Nephron progenitor cell (in vitro differentiated cells): ENCODE measurements at regions not wholly inside any gene's neighbourhood (a gene's known extent, or its start where the extent isn't known, plus 50 kb on each side); places are given as distances from the start of the nearest gene placed in this dataset.
"Not testable (repeated sequence)": the region's sequence is repeated elsewhere in the genome, so short reads cannot be mapped to it uniquely, and the experiment has no call there.

Source experiments
- DNase-seq: peaks from one replicate; pipeline ENCODE4 v3.0.0; 2021
- H3K27ac Mint-ChIP-seq: 2 replicates; pipeline ENCODE4 v1.8.0; 2021; ENCODE audit warnings: mild to moderate bottlenecking, moderate library complexity, mixed read lengths
- H3K27me3 Mint-ChIP-seq: 2 replicates; pipeline ENCODE4 v1.8.0; 2021; ENCODE audit warnings: mild to moderate bottlenecking, low read depth, mixed read lengths; ENCODE audit not compliant: poor library complexity
- H3K36me3 Mint-ChIP-seq: 2 replicates; pipeline ENCODE4 v1.8.0; 2021; ENCODE audit warnings: low read depth, mixed read lengths
- H3K4me1 Mint-ChIP-seq: 2 replicates; pipeline ENCODE4 v1.8.0; 2021; ENCODE audit warnings: mixed read lengths
- H3K4me3 Mint-ChIP-seq: 2 replicates; pipeline ENCODE4 v1.8.0; 2021; ENCODE audit warnings: mild to moderate bottlenecking, moderate library complexity, mixed read lengths
- H3K9me3 Mint-ChIP-seq: 2 replicates; pipeline ENCODE4 v1.8.0; 2021; ENCODE audit warnings: mild to moderate bottlenecking, moderate library complexity, mixed read lengths
- CTCF ChIP-seq: fragments of 200-600 bp; sonication (generic); IDR thresholded peaks from 2 replicates; pipeline ENCODE4 v1.5.0; 2021; ENCODE audit warnings: antibody characterized with exemption

- H3K4me1 Mint-ChIP-seq, result peaks cover 66% of the 10 kb centered on the region
- peaks cover 21% of the 10 kb centered on the region for H3K9me3 Mint-ChIP-seq
- no peak overlapping the region for H3K27ac Mint-ChIP-seq
- no peak for TF ChIP-seq CTCF
- no peak for DNase-seq
- H3K4me3 Mint-ChIP-seq, result no peak overlapping the region
- H3K36me3 Mint-ChIP-seq, result peaks cover 10% of the 10 kb centered on the region
- peaks cover 15% of the 10 kb centered on the region for H3K27me3 Mint-ChIP-seq
Measured at GRCh38 chr20:47988676-47989075, 203.4 kb upstream of the SULF2 start.

- no peaks in the 10 kb centered on the region for H3K9me3 Mint-ChIP-seq
- H3K27ac Mint-ChIP-seq, result no peak overlapping the region
- no peak for TF ChIP-seq CTCF
- peaks cover 71% of the 10 kb centered on the region for H3K4me1 Mint-ChIP-seq
- peaks cover 15% of the 10 kb centered on the region for H3K27me3 Mint-ChIP-seq
- no peaks in the 10 kb centered on the region for H3K36me3 Mint-ChIP-seq
- no peak overlapping the region for H3K4me3 Mint-ChIP-seq
- no peak for DNase-seq
Measured at GRCh38 chr20:47985092-47985850, 200.0 kb upstream of the SULF2 start.

- no peak overlapping the region for H3K4me3 Mint-ChIP-seq
- H3K27ac Mint-ChIP-seq, result no peak overlapping the region
- H3K36me3 Mint-ChIP-seq, result no peaks in the 10 kb centered on the region
- no peaks in the 10 kb centered on the region for H3K9me3 Mint-ChIP-seq
- TF ChIP-seq CTCF, result no peak
- peaks cover 66% of the 10 kb centered on the region for H3K4me1 Mint-ChIP-seq
- peaks cover 15% of the 10 kb centered on the region for H3K27me3 Mint-ChIP-seq
- no peak for DNase-seq
Measured at GRCh38 chr20:47984437-47984836, 199.2 kb upstream of the SULF2 start.

GRCh38 chr20:47983642-47984041 is 198.4 kb upstream of the SULF2 start:
- DNase-seq, H3K4me3 Mint-ChIP-seq, H3K36me3 Mint-ChIP-seq, H3K9me3 Mint-ChIP-seq, H3K27ac Mint-ChIP-seq: not testable (repeated sequence)
- peaks cover 66% of the 10 kb centered on the region for H3K4me1 Mint-ChIP-seq
- H3K27me3 Mint-ChIP-seq, result peaks cover 19% of the 10 kb centered on the region

GRCh38 chr20:47982574-47983360 is 197.5 kb upstream of the SULF2 start:
- H3K4me1 Mint-ChIP-seq, result peaks cover 67% of the 10 kb centered on the region

More at GRCh38 chr20:47982574-47983360, 197.5 kb upstream of the SULF2 start:
- TF ChIP-seq CTCF, result no peak
- Mint-ChIP-seq H3K36me3 (no peaks in the 10 kb centered on the region), H3K27me3 (peaks cover 19% of the 10 kb centered on the region), H3K9me3 (no peaks in the 10 kb centered on the region), H3K27ac (no peak overlapping the region), H3K4me3 (no peak overlapping the region)
- no peak for DNase-seq
